ENCODE measurements at regions not wholly inside any gene's neighbourhood (a gene's known extent, or its start where the extent isn't known, plus 50 kb on each side); places are given as distances from the start of the nearest gene placed in this dataset.

GRCh38 chr10:44757551-44758205, 153.5 kb upstream of the TMEM72 start:
- no peak for TF ChIP-seq EZH2phosphoT487 (IDR thresholded peaks at IDR 0.05; ENCODE audit: low read depth, severe bottlenecking, unreplicated experiment)
- TF ChIP-seq CTCF (IDR thresholded peaks at IDR 0.05; ENCODE audit: poor library complexity) = no peak
- TF ChIP-seq EZH2 (IDR thresholded peaks at IDR 0.05; ENCODE audit: borderline replicate concordance) = no peak

All from hepatocyte (in vitro differentiated cells).